Neural cell (in vitro differentiated cells): ENCODE measurements at regions not wholly inside any gene's neighbourhood (a gene's known extent, or its start where the extent isn't known, plus 50 kb on each side); places are given as distances from the start of the nearest gene placed in this dataset.

Experiments used
- H2AFZ ChIP-seq: fragments of 200-600, 300-800 bp; sonication (generic), shearing (Covaris generic); 2 replicates; pipeline ENCODE4 v1.6.0; 2014; ENCODE audit warnings: low read depth, mild to moderate bottlenecking, antibody characterized with exemption, low read length, moderate library complexity
- H3F3A ChIP-seq: fragments of 200-600 bp; shearing (Covaris generic); 2 replicates; pipeline ENCODE4 v1.6.1; 2016; ENCODE audit warnings: mild to moderate bottlenecking, moderate library complexity, mixed read lengths, antibody characterized with exemption, low read length; ENCODE audit not compliant: insufficient read depth, poor library complexity, severe bottlenecking
- H3K27ac ChIP-seq: fragments of 200-600, 300-800 bp; sonication (generic), shearing (Covaris generic); 2 replicates; pipeline ENCODE4 v1.5.1; 2014; ENCODE audit warnings: mild to moderate bottlenecking, low read length, moderate library complexity
- H3K27me3 ChIP-seq: fragments of 300-800, 200-600 bp; sonication (generic), shearing (Covaris generic); 2 replicates; pipeline ENCODE4 v1.6.0; 2014; ENCODE audit warnings: mild to moderate bottlenecking, low read depth, low read length, moderate library complexity; ENCODE audit not compliant: insufficient read depth
- H3K36me3 ChIP-seq: fragments of 300-800, 200-600 bp; sonication (generic), shearing (Covaris generic); 2 replicates; pipeline ENCODE4 v1.5.1; 2014; ENCODE audit warnings: mild to moderate bottlenecking, antibody characterized with exemption, low read length, moderate library complexity; ENCODE audit not compliant: insufficient read depth
- H3K4me2 ChIP-seq: fragments of 300-800, 200-600 bp; sonication (generic), shearing (Covaris generic); 2 replicates; pipeline ENCODE4 v1.6.0; 2014; ENCODE audit warnings: mild to moderate bottlenecking, low read length
- H3K4me3 ChIP-seq: fragments of 300-800, 200-600 bp; sonication (generic), shearing (Covaris generic); 2 replicates; pipeline ENCODE4 v1.5.1; 2014; ENCODE audit warnings: mild to moderate bottlenecking, low read length, moderate library complexity
- H3K79me2 ChIP-seq: fragments of 200-600 bp; shearing (Covaris generic); replicated peaks from 2 replicates; pipeline ENCODE4 v1.6.0; 2014; ENCODE audit warnings: mild to moderate bottlenecking, low read length, moderate library complexity; ENCODE audit not compliant: insufficient read depth
- H3K9ac ChIP-seq: fragments of 300-800, 200-600 bp; sonication (generic), shearing (Covaris generic); 2 replicates; pipeline ENCODE4 v1.6.1; 2016; ENCODE audit warnings: mild to moderate bottlenecking, low read length, mixed read lengths
- H3K9me2 ChIP-seq: fragments of 200-600 bp; shearing (Covaris generic); 2 replicates; pipeline ENCODE4 v1.6.1; 2016; ENCODE audit warnings: mild to moderate bottlenecking, low read length, mixed read lengths; ENCODE audit not compliant: insufficient read depth
- H3K9me3 ChIP-seq: fragments of 200-600, 300-800 bp; sonication (generic), shearing (Covaris generic); 2 replicates; pipeline ENCODE4 v1.6.1; 2016; ENCODE audit warnings: mild to moderate bottlenecking, mixed run types, low read length, moderate library complexity, mixed read lengths
- H4K20me1 ChIP-seq: fragments of 200-600 bp; shearing (Covaris generic); 2 replicates; pipeline ENCODE4 v1.6.1; 2016; ENCODE audit warnings: mild to moderate bottlenecking, mixed run types; ENCODE audit not compliant: insufficient read depth
- CTCF ChIP-seq: fragments of 450-650 bp; IDR thresholded peaks from 2 replicates; pipeline ENCODE4 v1.5.1; 2014; ENCODE audit warnings: antibody characterized with exemption, mild to moderate bottlenecking, moderate library complexity; ENCODE audit not compliant: poor library complexity, severe bottlenecking
- EZH2 ChIP-seq: fragments of 200-600, 300-800 bp; shearing (Covaris generic), sonication (generic); IDR thresholded peaks from 2 replicates; pipeline ENCODE4 v1.6.1; 2014; ENCODE audit warnings: antibody characterized with exemption, low read length, borderline replicate concordance, mild to moderate bottlenecking; ENCODE audit not compliant: insufficient read depth, poor library complexity, severe bottlenecking
- MXI1 ChIP-seq: fragments of 450-650 bp; conservative IDR thresholded peaks from 2 replicates; pipeline ENCODE4 v1.6.1; 2014; ENCODE audit warnings: antibody characterized with exemption, mild to moderate bottlenecking; ENCODE audit not compliant: poor library complexity, severe bottlenecking
- RAD21 ChIP-seq: fragments of 450-650 bp; conservative IDR thresholded peaks from 2 replicates; pipeline ENCODE4 v1.6.1; 2014; ENCODE audit warnings: antibody characterized with exemption, mild to moderate bottlenecking, moderate library complexity
- REST ChIP-seq: IDR thresholded peaks from 2 replicates; pipeline ENCODE4 v1.6.1; 2012; ENCODE audit warnings: borderline replicate concordance
- SMC3 ChIP-seq: fragments of 450-650 bp; conservative IDR thresholded peaks from 2 replicates; pipeline ENCODE4 v1.6.1; 2014; ENCODE audit warnings: antibody characterized with exemption, mild to moderate bottlenecking, moderate library complexity; ENCODE audit not compliant: poor library complexity
- TAF1 ChIP-seq: IDR thresholded peaks from 2 replicates; pipeline ENCODE4 v1.6.1; 2012; ENCODE audit warnings: low read depth

GRCh38 chr2:175450029-175450760 is 268.7 kb upstream of the ATP5MC3 start:
- no peaks in the 10 kb centered on the region for H3K36me3 ChIP-seq
- no peak overlapping the region for H3K4me2 ChIP-seq
- H3K27me3 ChIP-seq: no peaks in the 10 kb centered on the region
- H3K79me2 ChIP-seq: no peaks in the 10 kb centered on the region
- H3K9me3 ChIP-seq: no peaks in the 10 kb centered on the region
- H3K27ac ChIP-seq: no peak overlapping the region
- no peak overlapping the region for H2AFZ ChIP-seq
- no peak overlapping the region for H3K4me3 ChIP-seq
- H3K9ac ChIP-seq: no peak overlapping the region
- no peaks in the 10 kb centered on the region for H4K20me1 ChIP-seq
- H3K9me2 ChIP-seq: no peaks in the 10 kb centered on the region
- TF ChIP-seq SMC3 (no peak), EZH2 (no peak), RAD21 (no peak), CTCF (no peak), MXI1 (no peak)
- H3F3A ChIP-seq: peaks cover 4% of the 10 kb centered on the region

GRCh38 chr2:175449616-175450015 is 268.1 kb upstream of the ATP5MC3 start:
- no peak overlapping the region for H3K4me2 ChIP-seq
- H3K79me2 ChIP-seq: no peaks in the 10 kb centered on the region
- no peaks in the 10 kb centered on the region for H3K9me3 ChIP-seq
- H3K36me3 ChIP-seq: no peaks in the 10 kb centered on the region
- no peak overlapping the region for H3K4me3 ChIP-seq
- H3K9ac ChIP-seq: no peak overlapping the region
- H2AFZ ChIP-seq: no peak overlapping the region
- TF ChIP-seq EZH2 (no peak), REST (no peak), MXI1 (no peak), TAF1 (no peak), RAD21 (no peak), CTCF (no peak)
- H4K20me1 ChIP-seq: no peaks in the 10 kb centered on the region
- no peaks in the 10 kb centered on the region for H3K27me3 ChIP-seq
- no peaks in the 10 kb centered on the region for H3K9me2 ChIP-seq
- no peak overlapping the region for H3K27ac ChIP-seq
- H3F3A ChIP-seq: peaks cover 4% of the 10 kb centered on the region
